HCT116 (cell line): ENCODE measurements at regions not wholly inside any gene's neighbourhood (a gene's known extent, or its start where the extent isn't known, plus 50 kb on each side); places are given as distances from the start of the nearest gene placed in this dataset.

Experiments used
- ATAC-seq: fragments of 200-7000 bp; cut with Tn5 transposase; 2 replicates; pipeline ENCODE4 v1.9.1; 2020; ENCODE audit warnings: mild to moderate bottlenecking, moderate library complexity
- BruUV-seq: library from RNA; stranded (reverse); fragments of 400-500 nt; replicated peaks from 2 replicates; lab custom pipeline; 2021; lab: Mats Ljungman, UMichigan
- CTCF ChIA-PET: fragments of 300-600 bp; sonication (Branson Sonifier 250); formaldehyde crosslinking; loops from one replicate; lab custom pipeline; 2021; ENCODE audit warnings: antibody characterized with exemption; lab: Charles Lee
- POLR2A ChIA-PET: fragments of 300-600, 350-600 bp; sonication (Branson Sonifier 250); formaldehyde crosslinking; loops from one replicate; lab custom pipeline; 2021; ENCODE audit warnings: antibody characterized with exemption; lab: Charles Lee
- RAD21 ChIA-PET, 2 experiments: fragments of 300-600 bp; sonication (Branson Sonifier 250); formaldehyde crosslinking; loops; one replicate each; lab custom pipeline; 2023; ENCODE audit warnings: low total read pairs in 2 of 2; ENCODE audit not compliant: uncharacterized antibody in 2 of 2, unreplicated experiment in 2 of 2, low non-redundant PET in 1 of 2; lab: Charles Lee
- DNase-seq: peaks from one replicate; pipeline ENCODE4 v3.0.0-alpha.2; 2010; ENCODE audit warnings: low read depth, low spot score
- H2AFZ ChIP-seq: fragments of 200-600 bp; shearing (Covaris generic), sonication (generic); 2 replicates; pipeline ENCODE4 v1.6.1; 2017; ENCODE audit warnings: low read depth, mixed run types, mixed read lengths, antibody characterized with exemption, low read length; ENCODE audit not compliant: poor library complexity, severe bottlenecking
- H3K27ac ChIP-seq: 2 replicates; pipeline ENCODE4 v1.5.1; 2012; ENCODE audit warnings: low read depth, low read length
- H3K27me3 ChIP-seq: fragments of 200-600 bp; sonication (generic); 2 replicates; pipeline ENCODE4 v1.6.1; 2016; ENCODE audit warnings: mixed run types, low read length, mixed read lengths; ENCODE audit not compliant: insufficient read depth
- H3K36me3 ChIP-seq, 2 experiments: fragments of 200-500 bp in 1 of 2; fragments of 200-600 bp in 1 of 2; sonication (Bioruptor generic) in 1 of 2; sonication (generic) in 1 of 2; 2 replicates each; pipeline versions ENCODE4 v1.5.1 to v1.6.1; 2014 to 2016; ENCODE audit warnings: low read length in 2 of 2, inconsistent platforms in 1 of 2, mixed read lengths in 1 of 2, mixed run types in 1 of 2; ENCODE audit not compliant: insufficient read depth in 2 of 2, control insufficient read depth in 1 of 2
- H3K4me1 ChIP-seq, 2 experiments: fragments of 200-600 bp in 1 of 2; sonication (generic) in 1 of 2; 2 replicates each; pipeline versions ENCODE4 v1.5.1 to v1.6.1; 2012 to 2017; ENCODE audit warnings: low read length in 2 of 2, inconsistent platforms in 1 of 2, mild to moderate bottlenecking in 1 of 2, mixed read lengths in 1 of 2, mixed run types in 1 of 2, moderate library complexity in 1 of 2; ENCODE audit not compliant: insufficient read depth in 2 of 2, control insufficient read depth in 1 of 2
- H3K4me2 ChIP-seq: fragments of 200-600 bp; sonication (generic); 2 replicates; pipeline ENCODE4 v1.6.1; 2017; ENCODE audit warnings: mixed run types, low read length, mixed read lengths
- H3K4me3 ChIP-seq, 2 experiments: fragments of 200-600 bp in 1 of 2; sonication (generic) in 1 of 2; replicated peaks in 1 of 2; 2 replicates each; pipeline ENCODE4 v1.5.1; 2011 to 2016; ENCODE audit warnings: low read length in 2 of 2, control low read depth in 1 of 2, low read depth in 1 of 2, mild to moderate bottlenecking in 1 of 2, mixed read lengths in 1 of 2, mixed run types in 1 of 2
- H3K79me2 ChIP-seq: fragments of 200-600 bp; sonication (generic); 2 replicates; pipeline ENCODE4 v1.6.1; 2017; ENCODE audit warnings: mild to moderate bottlenecking, mixed run types, low read length, moderate library complexity, mixed read lengths; ENCODE audit not compliant: insufficient read depth
- H3K9ac ChIP-seq: fragments of 200-600 bp; sonication (generic); 2 replicates; pipeline ENCODE4 v1.6.1; 2016; ENCODE audit warnings: low read length, mixed read lengths
- H3K9me2 ChIP-seq: fragments of 200-600 bp; sonication (generic), shearing (Covaris generic); 2 replicates; pipeline ENCODE4 v1.6.1; 2017; ENCODE audit warnings: mixed run types, mild to moderate bottlenecking, moderate library complexity; ENCODE audit not compliant: insufficient read depth
- H3K9me3 ChIP-seq, 2 experiments: fragments of 200-500 bp in 1 of 2; fragments of 200-600 bp in 1 of 2; sonication (Bioruptor generic) in 1 of 2; sonication (generic) in 1 of 2; 2 replicates each; pipeline ENCODE4 v1.6.1; 2014 to 2017; ENCODE audit warnings: low read length in 2 of 2, mixed read lengths in 2 of 2, inconsistent platforms in 1 of 2, low read depth in 1 of 2, mild to moderate bottlenecking in 1 of 2, mixed run types in 1 of 2, moderate library complexity in 1 of 2; ENCODE audit not compliant: control insufficient read depth in 1 of 2, insufficient read depth in 1 of 2
- H4K20me1 ChIP-seq: fragments of 200-600 bp; sonication (generic), shearing (Covaris generic); 2 replicates; pipeline ENCODE4 v1.6.1; 2017; ENCODE audit warnings: mixed run types, mild to moderate bottlenecking, moderate library complexity; ENCODE audit not compliant: insufficient read depth
- CTCF ChIP-seq, 3 experiments: fragments of 200-600 bp in 1 of 3; sonication (generic) in 1 of 3; IDR thresholded peaks in 2 of 3; conservative IDR thresholded peaks in 1 of 3; 2 replicates each; pipeline ENCODE4 v1.5.1; 2012 to 2017; ENCODE audit warnings: low read depth in 2 of 3, low read length in 2 of 3, antibody characterized with exemption in 1 of 3, borderline replicate concordance in 1 of 3, control low read depth in 1 of 3, mild to moderate bottlenecking in 1 of 3, mixed read lengths in 1 of 3, mixed run types in 1 of 3, moderate library complexity in 1 of 3; ENCODE audit not compliant: insufficient read depth in 1 of 3
- SIN3A ChIP-seq: IDR thresholded peaks from 2 replicates; pipeline ENCODE4 v1.6.1; 2012; ENCODE audit warnings: low read depth
- intact Hi-C: fragments of 100-400 bp; cut with micrococcal nuclease; formaldehyde crosslinking; loops from 2 replicates; pipeline ENCODE4 v1.10.0; 2022

GRCh38 chr12:31230004-31230403 is 95.9 kb downstream of the SINHCAF start:
- H2AFZ ChIP-seq, result no peak overlapping the region
- H3K4me3 ChIP-seq, result no peak overlapping the region
- no peaks in the 10 kb centered on the region for H3K27me3 ChIP-seq
- H3K36me3 ChIP-seq, result no peaks in the 10 kb centered on the region
- no peak overlapping the region for H3K9ac ChIP-seq
- TF ChIP-seq CTCF (IDR thresholded peaks at IDR 0.05 in 2 of 3, conservative IDR thresholded peaks at IDR 0.05 in 1 of 3; ENCODE audit: borderline replicate concordance in 1 of 3, insufficient read depth in 1 of 3, low read depth in 2 of 3, low read length in 2 of 3), result no peak
- TF ChIP-seq SIN3A, result no peak
- H3K27ac ChIP-seq, result no peak overlapping the region
- RAD21 ChIA-PET, result no interaction called here
- no peak for ATAC-seq
- H3K4me2 ChIP-seq, result no peak overlapping the region
- H3K4me1 ChIP-seq, result peaks cover 0 to 1% of the 10 kb centered on the region in 2 experiments; a peak in 1 of 4 replicates
- intact Hi-C loops, result no loop called here
- POLR2A ChIA-PET, result no interaction called here
- no peaks in the 10 kb centered on the region for H3K79me2 ChIP-seq
- BruUV-seq, result no TSS peak
- no peaks in the 10 kb centered on the region for H3K9me3 ChIP-seq
- no peaks in the 10 kb centered on the region for H4K20me1 ChIP-seq
- H3K9me2 ChIP-seq, result no peaks in the 10 kb centered on the region
- CTCF ChIA-PET, result no interaction called here
- DNase-seq, result no peak
